ENCODE measurements at regions not wholly inside any gene's neighbourhood (a gene's known extent, or its start where the extent isn't known, plus 50 kb on each side); places are given as distances from the start of the nearest gene placed in this dataset.

DNA sequence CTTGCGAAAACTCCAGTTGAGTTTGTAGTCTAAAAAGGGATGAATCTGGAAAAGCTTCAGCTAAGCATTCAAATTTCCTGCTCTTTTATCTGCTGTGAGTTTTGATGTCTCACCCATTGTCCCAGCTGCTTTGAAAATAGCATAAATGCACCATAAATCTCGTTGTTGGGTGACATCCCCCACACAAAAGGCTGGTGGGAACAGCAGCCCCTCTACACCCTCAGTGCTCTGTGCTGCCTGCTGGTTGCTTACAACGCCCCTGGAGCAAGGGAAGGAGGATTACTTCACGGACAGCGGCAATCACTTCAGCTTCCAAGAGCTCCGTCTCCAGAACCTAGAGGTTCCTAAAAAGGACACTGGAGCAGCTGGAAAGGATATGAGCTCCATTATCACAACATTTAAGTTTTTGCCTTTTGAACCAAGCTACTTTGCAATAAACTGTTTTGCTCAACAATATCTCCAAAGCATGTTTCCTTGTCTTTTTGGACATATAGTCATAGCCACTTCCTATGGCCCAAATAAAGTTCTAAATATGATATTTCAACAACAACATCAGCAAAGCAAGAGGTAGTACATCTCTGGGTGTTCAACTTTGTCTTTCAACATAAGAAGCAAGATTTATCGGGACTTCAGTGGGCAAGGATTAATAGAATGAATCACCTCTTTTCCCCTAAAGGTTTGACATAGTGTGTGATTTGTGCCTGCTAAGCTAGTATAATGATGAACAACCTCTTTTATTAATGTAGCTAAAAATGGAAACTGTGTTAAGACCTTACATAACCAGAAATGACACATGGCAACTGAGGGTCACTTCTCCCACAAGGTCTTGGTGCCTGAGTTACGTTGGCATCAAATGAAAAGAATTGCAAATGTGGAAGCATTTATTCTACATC, 413.5 kb downstream of the TXNL1 start:
- 90% methylated on average over 6 of the region's 8 CpGs for WGBS (ENCODE audit: insufficient coverage)
- Mint-ChIP-seq H3K4me1 (no peaks in the 10 kb centered on the region), H3K27ac (no peak overlapping the region)

GRCh38 chr18:56221195-56222065, 417.0 kb downstream of the TXNL1 start:
- H3K36me3 Mint-ChIP-seq, result no peaks in the 10 kb centered on the region

More for the DNA sequence above, 413.5 kb downstream of the TXNL1 start:
- no peaks in the 10 kb centered on the region for H3K9me3 ChIP-seq (ENCODE audit: control insufficient read depth, insufficient read depth, low read length)
- H3K36me3 ChIP-seq (ENCODE audit: control insufficient read depth, insufficient read depth, low read length), result no peaks in the 10 kb centered on the region
- Mint-ChIP-seq H3K36me3 (no peaks in the 10 kb centered on the region), H3K27me3 (ENCODE audit: low read depth in 2 of 2) (no peaks in the 10 kb centered on the region), H3K4me3 (no peak overlapping the region), H3K9me3 (peaks cover 3% of the 10 kb centered on the region in 2 donors)
- H3K4me3 ChIP-seq (ENCODE audit: low read length), result no peak overlapping the region
- no peak for ATAC-seq
- no peak for DNase-seq
- intact Hi-C loops (cut with micrococcal nuclease), result no loop called here
- TF ChIP-seq, protein P1, sequence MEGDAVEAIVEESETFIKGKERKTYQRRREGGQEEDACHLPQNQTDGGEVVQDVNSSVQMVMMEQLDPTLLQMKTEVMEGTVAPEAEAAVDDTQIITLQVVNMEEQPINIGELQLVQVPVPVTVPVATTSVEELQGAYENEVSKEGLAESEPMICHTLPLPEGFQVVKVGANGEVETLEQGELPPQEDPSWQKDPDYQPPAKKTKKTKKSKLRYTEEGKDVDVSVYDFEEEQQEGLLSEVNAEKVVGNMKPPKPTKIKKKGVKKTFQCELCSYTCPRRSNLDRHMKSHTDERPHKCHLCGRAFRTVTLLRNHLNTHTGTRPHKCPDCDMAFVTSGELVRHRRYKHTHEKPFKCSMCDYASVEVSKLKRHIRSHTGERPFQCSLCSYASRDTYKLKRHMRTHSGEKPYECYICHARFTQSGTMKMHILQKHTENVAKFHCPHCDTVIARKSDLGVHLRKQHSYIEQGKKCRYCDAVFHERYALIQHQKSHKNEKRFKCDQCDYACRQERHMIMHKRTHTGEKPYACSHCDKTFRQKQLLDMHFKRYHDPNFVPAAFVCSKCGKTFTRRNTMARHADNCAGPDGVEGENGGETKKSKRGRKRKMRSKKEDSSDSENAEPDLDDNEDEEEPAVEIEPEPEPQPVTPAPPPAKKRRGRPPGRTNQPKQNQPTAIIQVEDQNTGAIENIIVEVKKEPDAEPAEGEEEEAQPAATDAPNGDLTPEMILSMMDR (IDR thresholded peaks at IDR 0.05), result no peak
- H3K27ac ChIP-seq (ENCODE audit: low read length), result no peak overlapping the region
- H3K4me1 ChIP-seq (ENCODE audit: control insufficient read depth, insufficient read depth, low read length), result no peaks in the 10 kb centered on the region
- H3K27me3 ChIP-seq (ENCODE audit: control insufficient read depth, insufficient read depth, low read length), result no peaks in the 10 kb centered on the region

DNA sequence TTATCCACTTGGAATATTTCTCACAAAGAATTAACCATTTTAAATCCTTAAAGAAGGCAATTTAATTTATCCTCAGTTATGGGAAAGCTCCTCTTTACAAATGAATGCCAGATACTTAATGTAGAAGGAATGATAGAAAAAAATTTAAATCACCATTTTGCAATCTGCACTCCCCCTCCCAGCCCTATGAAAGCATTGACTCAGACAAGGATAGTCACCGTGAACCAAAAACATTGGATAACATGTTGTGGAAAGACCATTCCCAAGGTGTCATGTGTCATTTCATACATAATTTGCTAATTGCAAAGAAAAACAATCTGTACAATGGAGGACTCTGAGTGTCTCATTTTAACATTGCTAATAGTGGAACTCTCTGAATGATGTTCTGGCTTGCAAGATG, 421.0 kb downstream of the TXNL1 start:
- DNase-seq, result no peak
- Mint-ChIP-seq H3K27me3 (ENCODE audit: low read depth in 2 of 2) (no peaks in the 10 kb centered on the region), H3K36me3 (no peaks in the 10 kb centered on the region), H3K9me3 (peaks cover 2 to 3% of the 10 kb centered on the region in 2 donors), H3K27ac (no peak overlapping the region), H3K4me3 (no peak overlapping the region), H3K4me1 (no peaks in the 10 kb centered on the region)
- H3K36me3 ChIP-seq (ENCODE audit: control insufficient read depth, insufficient read depth, low read length), result no peaks in the 10 kb centered on the region
- H3K4me3 ChIP-seq (ENCODE audit: low read length), result no peak overlapping the region
- WGBS (ENCODE audit: insufficient coverage), result 100% methylated on average over 1 of the region's 1 CpG
- TF ChIP-seq, protein P1 (IDR thresholded peaks at IDR 0.05), result no peak
- no peaks in the 10 kb centered on the region for H3K27me3 ChIP-seq (ENCODE audit: control insufficient read depth, insufficient read depth, low read length)
- no peaks in the 10 kb centered on the region for H3K9me3 ChIP-seq (ENCODE audit: control insufficient read depth, insufficient read depth, low read length)
- ATAC-seq, result no peak
- H3K4me1 ChIP-seq (ENCODE audit: control insufficient read depth, insufficient read depth, low read length), result no peaks in the 10 kb centered on the region
- no peak overlapping the region for H3K27ac ChIP-seq (ENCODE audit: low read length)
- intact Hi-C loops (cut with micrococcal nuclease), result no loop called here

More at GRCh38 chr18:56221195-56222065, 417.0 kb downstream of the TXNL1 start:
- H3K4me1 ChIP-seq (ENCODE audit: control insufficient read depth, insufficient read depth, low read length), result no peaks in the 10 kb centered on the region
- H3K27me3 Mint-ChIP-seq (ENCODE audit: low read depth in 2 of 2), result no peaks in the 10 kb centered on the region
- no peaks in the 10 kb centered on the region for H3K4me1 Mint-ChIP-seq
- WGBS (ENCODE audit: insufficient coverage), result 65% methylated on average over 5 of the region's 5 CpGs
- H3K9me3 ChIP-seq (ENCODE audit: control insufficient read depth, insufficient read depth, low read length), result no peaks in the 10 kb centered on the region
- peaks cover 0 to 2% of the 10 kb centered on the region in 2 donors for H3K9me3 Mint-ChIP-seq
- intact Hi-C loops (cut with micrococcal nuclease), result no loop called here
- H3K4me3 ChIP-seq (ENCODE audit: low read length), result no peak overlapping the region
- H3K4me3 Mint-ChIP-seq, result no peak overlapping the region
- H3K27ac ChIP-seq (ENCODE audit: low read length), result no peak overlapping the region
- ATAC-seq (no peak), DNase-seq (no peak)
- H3K27me3 ChIP-seq (ENCODE audit: control insufficient read depth, insufficient read depth, low read length), result no peaks in the 10 kb centered on the region
- TF ChIP-seq, protein P1 (IDR thresholded peaks at IDR 0.05), result no peak
- no peak overlapping the region for H3K27ac Mint-ChIP-seq
- no peaks in the 10 kb centered on the region for H3K36me3 ChIP-seq (ENCODE audit: control insufficient read depth, insufficient read depth, low read length)
